ENCODE measurements at regions not wholly inside any gene's neighbourhood (a gene's known extent, or its start where the extent isn't known, plus 50 kb on each side); places are given as distances from the start of the nearest gene placed in this dataset.

GRCh38 chr4:111450867-111451266, 694.4 kb upstream of the FAM241A start:
- no peaks in the 10 kb centered on the region for H3K27me3 ChIP-seq (ENCODE audit: insufficient read depth, low read depth, low read length)
- H3K36me3 ChIP-seq (ENCODE audit: insufficient read depth, low read length): no peaks in the 10 kb centered on the region
- H4K20me1 ChIP-seq (ENCODE audit: insufficient read depth): no peaks in the 10 kb centered on the region
- no peak overlapping the region for H3K9ac ChIP-seq (ENCODE audit: low read length)
- H3F3A ChIP-seq (ENCODE audit: insufficient read depth, low read length, poor library complexity, severe bottlenecking): no peaks in the 10 kb centered on the region
- no peaks in the 10 kb centered on the region for H3K9me2 ChIP-seq (ENCODE audit: insufficient read depth, low read length)
- H3K4me3 ChIP-seq (ENCODE audit: low read length): no peak overlapping the region
- no peak overlapping the region for H3K4me2 ChIP-seq (ENCODE audit: low read length)
- no peaks in the 10 kb centered on the region for H3K9me3 ChIP-seq (ENCODE audit: low read length)
- H3K79me2 ChIP-seq (replicated peaks; ENCODE audit: insufficient read depth, low read length): no peaks in the 10 kb centered on the region
- no peak overlapping the region for H2AFZ ChIP-seq (ENCODE audit: low read depth, low read length)
- H3K27ac ChIP-seq (ENCODE audit: low read length): no peak overlapping the region
- TF ChIP-seq, protein P1, sequence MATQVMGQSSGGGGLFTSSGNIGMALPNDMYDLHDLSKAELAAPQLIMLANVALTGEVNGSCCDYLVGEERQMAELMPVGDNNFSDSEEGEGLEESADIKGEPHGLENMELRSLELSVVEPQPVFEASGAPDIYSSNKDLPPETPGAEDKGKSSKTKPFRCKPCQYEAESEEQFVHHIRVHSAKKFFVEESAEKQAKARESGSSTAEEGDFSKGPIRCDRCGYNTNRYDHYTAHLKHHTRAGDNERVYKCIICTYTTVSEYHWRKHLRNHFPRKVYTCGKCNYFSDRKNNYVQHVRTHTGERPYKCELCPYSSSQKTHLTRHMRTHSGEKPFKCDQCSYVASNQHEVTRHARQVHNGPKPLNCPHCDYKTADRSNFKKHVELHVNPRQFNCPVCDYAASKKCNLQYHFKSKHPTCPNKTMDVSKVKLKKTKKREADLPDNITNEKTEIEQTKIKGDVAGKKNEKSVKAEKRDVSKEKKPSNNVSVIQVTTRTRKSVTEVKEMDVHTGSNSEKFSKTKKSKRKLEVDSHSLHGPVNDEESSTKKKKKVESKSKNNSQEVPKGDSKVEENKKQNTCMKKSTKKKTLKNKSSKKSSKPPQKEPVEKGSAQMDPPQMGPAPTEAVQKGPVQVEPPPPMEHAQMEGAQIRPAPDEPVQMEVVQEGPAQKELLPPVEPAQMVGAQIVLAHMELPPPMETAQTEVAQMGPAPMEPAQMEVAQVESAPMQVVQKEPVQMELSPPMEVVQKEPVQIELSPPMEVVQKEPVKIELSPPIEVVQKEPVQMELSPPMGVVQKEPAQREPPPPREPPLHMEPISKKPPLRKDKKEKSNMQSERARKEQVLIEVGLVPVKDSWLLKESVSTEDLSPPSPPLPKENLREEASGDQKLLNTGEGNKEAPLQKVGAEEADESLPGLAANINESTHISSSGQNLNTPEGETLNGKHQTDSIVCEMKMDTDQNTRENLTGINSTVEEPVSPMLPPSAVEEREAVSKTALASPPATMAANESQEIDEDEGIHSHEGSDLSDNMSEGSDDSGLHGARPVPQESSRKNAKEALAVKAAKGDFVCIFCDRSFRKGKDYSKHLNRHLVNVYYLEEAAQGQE (IDR thresholded peaks at IDR 0.05; ENCODE audit: borderline replicate concordance): no peak

DNA sequence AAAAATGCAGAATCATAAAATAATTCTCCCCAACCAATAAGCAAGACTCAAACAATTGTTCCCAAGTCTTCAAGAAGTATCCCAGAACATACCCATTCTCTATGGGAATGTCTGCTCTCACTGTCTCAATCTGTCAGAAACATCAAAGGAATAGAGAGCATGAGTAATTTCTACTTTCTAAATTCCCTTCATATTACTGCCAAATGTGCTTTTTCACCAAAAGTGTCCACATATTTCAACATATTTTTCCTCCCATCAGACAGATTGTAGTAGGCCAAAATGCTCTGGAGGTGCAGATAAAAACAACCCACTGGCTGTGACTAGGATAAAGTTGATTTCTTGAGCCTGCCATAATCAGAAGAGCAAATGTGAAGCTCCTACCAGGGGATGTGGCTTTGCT, 692.0 kb upstream of the FAM241A start:
- Histone ChIP-seq H2AFZ (ENCODE audit: low read depth, low read length) (no peak overlapping the region), H3K9ac (ENCODE audit: low read length) (no peak overlapping the region), H3K27me3 (ENCODE audit: insufficient read depth, low read depth, low read length) (no peaks in the 10 kb centered on the region), H3F3A (ENCODE audit: insufficient read depth, low read length, poor library complexity, severe bottlenecking) (no peaks in the 10 kb centered on the region), H3K79me2 (replicated peaks; ENCODE audit: insufficient read depth, low read length) (no peaks in the 10 kb centered on the region), H3K4me2 (ENCODE audit: low read length) (no peak overlapping the region), H3K4me3 (ENCODE audit: low read length) (no peak overlapping the region), H3K27ac (ENCODE audit: low read length) (no peak overlapping the region), H3K9me2 (ENCODE audit: insufficient read depth, low read length) (no peaks in the 10 kb centered on the region), H3K9me3 (ENCODE audit: low read length) (no peaks in the 10 kb centered on the region), H3K36me3 (ENCODE audit: insufficient read depth, low read length) (no peaks in the 10 kb centered on the region), H4K20me1 (ENCODE audit: insufficient read depth) (no peaks in the 10 kb centered on the region)
- TF ChIP-seq, protein P1 (IDR thresholded peaks at IDR 0.05; ENCODE audit: borderline replicate concordance): no peak
- TF ChIP-seq CTCF (IDR thresholded peaks at IDR 0.05; ENCODE audit: poor library complexity, severe bottlenecking): no peak
- TF ChIP-seq EZH2 (IDR thresholded peaks at IDR 0.05; ENCODE audit: borderline replicate concordance, insufficient read depth, low read length, poor library complexity, severe bottlenecking): no peak
- no peak for TF ChIP-seq RAD21 (conservative IDR thresholded peaks at IDR 0.05)
- TF ChIP-seq MXI1 (conservative IDR thresholded peaks at IDR 0.05; ENCODE audit: poor library complexity, severe bottlenecking): no peak
- no peak for TF ChIP-seq TAF1 (IDR thresholded peaks at IDR 0.05; ENCODE audit: low read depth)
- TF ChIP-seq EP300 (conservative IDR thresholded peaks at IDR 0.05; ENCODE audit: poor library complexity, severe bottlenecking): no peak
- TF ChIP-seq POLR2AphosphoS5 (IDR thresholded peaks at IDR 0.05): no peak
- TF ChIP-seq SMC3 (conservative IDR thresholded peaks at IDR 0.05; ENCODE audit: poor library complexity): no peak
